ENCODE measurements at regions not wholly inside any gene's neighbourhood (a gene's known extent, or its start where the extent isn't known, plus 50 kb on each side); places are given as distances from the start of the nearest gene placed in this dataset.
"Not testable (repeated sequence)": the region's sequence is repeated elsewhere in the genome, so short reads cannot be mapped to it uniquely, and the experiment has no call there.

- not testable (repeated sequence) for TF ChIP-seq POLR2A, CTCF (IDR thresholded peaks at IDR 0.05)
Observed at GRCh38 chr20:5660756-5661155, 50.0 kb upstream of the GPCPD1 start.
